ENCODE measurements at regions not wholly inside any gene's neighbourhood (a gene's known extent, or its start where the extent isn't known, plus 50 kb on each side); places are given as distances from the start of the nearest gene placed in this dataset.
A peak's percentile ranks its signal among the peaks of the same experiment; 100 is the strongest.

- intact Hi-C loops (cut with DNase I; ENCODE audit: low total_unique reads): no loop called here
- TF ChIP-seq CTCF (IDR thresholded peaks at IDR 0.05): no peak
- TF ChIP-seq POLR2AphosphoS5 (IDR thresholded peaks at IDR 0.05): peak in 1 of 3 donors; percentile 71
- H3K4me3 ChIP-seq: no peak overlapping the region
These were observed 305.3 kb upstream of the NFE2L3 start for GRCh38 chr7:25846722-25847121.

GRCh38 chr7:25847336-25848070 is 304.5 kb upstream of the NFE2L3 start:
- TF ChIP-seq CTCF (IDR thresholded peaks at IDR 0.05) (no peak), POLR2AphosphoS5 (IDR thresholded peaks at IDR 0.05) (no peak), POLR2A (IDR thresholded peaks at IDR 0.05) (no peak)
- Histone ChIP-seq H3K4me1 (peaks cover 0 to 6% of the 10 kb centered on the region in 2 donors), H3K4me3 (no peak overlapping the region), H3K9me3 (no peaks in the 10 kb centered on the region), H3K36me3 (no peaks in the 10 kb centered on the region), H3K27me3 (peaks cover 3 to 26% of the 10 kb centered on the region in 2 donors), H3K27ac (peak overlapping the region; percentile 0 to 3)
- intact Hi-C loops (cut with DNase I; ENCODE audit: low total_unique reads): no loop called here
- DNase-seq (ENCODE audit: low spot score in 2 of 2): no peak

More at GRCh38 chr7:25846722-25847121, 305.3 kb upstream of the NFE2L3 start:
- Histone ChIP-seq H3K4me1 (no peaks in the 10 kb centered on the region), H3K36me3 (no peaks in the 10 kb centered on the region), H3K9me3 (no peaks in the 10 kb centered on the region), H3K27me3 (peaks cover 0 to 18% of the 10 kb centered on the region in 2 donors), H3K27ac (peak overlapping the region; percentile 0 to 3)
- peak in 1 of 2 donors; percentile 60 for DNase-seq (ENCODE audit: low spot score in 2 of 2)

- intact Hi-C loops (cut with DNase I; ENCODE audit: low total_unique reads): loop anchor here (5.0 to 10.0 kb wide), 3 partner anchors 182 to 1325 kb away; partner anchors contain the start of gene HOXA10
- peaks cover 0 to 9% of the 10 kb centered on the region in 2 donors for H3K4me1 ChIP-seq
- H3K4me3 ChIP-seq: peak overlapping the region in 1 of 3 donors; percentile 34
- peaks cover 7 to 43% of the 10 kb centered on the region in 2 donors for H3K27me3 ChIP-seq
- TF ChIP-seq CTCF (IDR thresholded peaks at IDR 0.05) (no peak), POLR2AphosphoS5 (IDR thresholded peaks at IDR 0.05) (peak in 2 of 3 donors; percentile 26 to 28)
- DNase-seq (ENCODE audit: low spot score in 2 of 2): no peak
- H3K27ac ChIP-seq: peak overlapping the region; percentile 74 to 91
- no peaks in the 10 kb centered on the region for H3K9me3 ChIP-seq
- H3K36me3 ChIP-seq: no peaks in the 10 kb centered on the region
These were observed 302.4 kb upstream of the NFE2L3 start for GRCh38 chr7:25849500-25850184.

- H3K27ac ChIP-seq: peak overlapping the region; percentile 74 to 91
- H3K36me3 ChIP-seq: no peaks in the 10 kb centered on the region
- peaks cover 0 to 9% of the 10 kb centered on the region in 2 donors for H3K4me1 ChIP-seq
- peaks cover 7 to 48% of the 10 kb centered on the region in 2 donors for H3K27me3 ChIP-seq
- TF ChIP-seq CTCF (IDR thresholded peaks at IDR 0.05) (no peak), POLR2AphosphoS5 (IDR thresholded peaks at IDR 0.05) (no peak), POLR2A (IDR thresholded peaks at IDR 0.05) (no peak)
- H3K4me3 ChIP-seq: no peak overlapping the region
- no peak for DNase-seq (ENCODE audit: low spot score in 2 of 2)
- intact Hi-C loops (cut with DNase I; ENCODE audit: low total_unique reads): loop anchor here (5.0 to 10.0 kb wide), 3 partner anchors 183 to 1325 kb away; partner anchors contain the start of gene HOXA10
- H3K9me3 ChIP-seq: no peaks in the 10 kb centered on the region
These were observed 301.8 kb upstream of the NFE2L3 start for GRCh38 chr7:25850216-25850615.

- intact Hi-C loops (cut with DNase I; ENCODE audit: low total_unique reads): loop anchor here (5.0 to 10.0 kb wide), 3 partner anchors 183 to 1324 kb away; partner anchors contain the start of gene HOXA10
- Histone ChIP-seq H3K4me3 (no peak overlapping the region), H3K27ac (peak overlapping the region in 1 of 2 donors; percentile 51), H3K36me3 (no peaks in the 10 kb centered on the region), H3K9me3 (no peaks in the 10 kb centered on the region), H3K27me3 (peaks cover 7 to 54% of the 10 kb centered on the region in 2 donors), H3K4me1 (peaks cover 0 to 9% of the 10 kb centered on the region in 2 donors)
- DNase-seq (ENCODE audit: low spot score in 2 of 2): no peak
- TF ChIP-seq POLR2AphosphoS5 (IDR thresholded peaks at IDR 0.05) (no peak), CTCF (IDR thresholded peaks at IDR 0.05) (no peak), POLR2A (IDR thresholded peaks at IDR 0.05) (no peak)
These were observed 301.3 kb upstream of the NFE2L3 start for GRCh38 chr7:25850735-25851134.

Data from breast epithelium (tissue), 4 donors.